ENCODE measurements at regions not wholly inside any gene's neighbourhood (a gene's known extent, or its start where the extent isn't known, plus 50 kb on each side); places are given as distances from the start of the nearest gene placed in this dataset.

DNA sequence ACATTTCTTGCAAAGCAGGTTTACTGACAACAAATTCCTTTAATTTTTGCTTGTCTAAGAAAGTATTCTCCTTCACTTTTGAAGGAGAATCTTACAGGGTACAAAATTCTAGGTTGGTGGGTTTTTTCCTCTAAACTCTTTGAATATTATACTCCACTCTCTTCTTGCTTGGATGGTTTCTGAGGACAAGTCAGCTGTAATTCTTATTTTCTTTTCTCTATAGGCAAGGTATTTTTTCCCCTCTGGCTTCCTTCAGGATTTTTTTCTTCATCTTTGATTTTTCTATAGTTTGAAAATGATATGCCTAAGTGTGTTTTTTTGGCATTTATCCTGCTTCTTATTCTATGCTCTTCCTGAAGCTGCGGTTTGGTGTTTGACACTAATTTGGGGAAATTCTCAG is 112.5 kb upstream of the HIVEP1 start (continued):
- TF ChIP-seq, protein P1, sequence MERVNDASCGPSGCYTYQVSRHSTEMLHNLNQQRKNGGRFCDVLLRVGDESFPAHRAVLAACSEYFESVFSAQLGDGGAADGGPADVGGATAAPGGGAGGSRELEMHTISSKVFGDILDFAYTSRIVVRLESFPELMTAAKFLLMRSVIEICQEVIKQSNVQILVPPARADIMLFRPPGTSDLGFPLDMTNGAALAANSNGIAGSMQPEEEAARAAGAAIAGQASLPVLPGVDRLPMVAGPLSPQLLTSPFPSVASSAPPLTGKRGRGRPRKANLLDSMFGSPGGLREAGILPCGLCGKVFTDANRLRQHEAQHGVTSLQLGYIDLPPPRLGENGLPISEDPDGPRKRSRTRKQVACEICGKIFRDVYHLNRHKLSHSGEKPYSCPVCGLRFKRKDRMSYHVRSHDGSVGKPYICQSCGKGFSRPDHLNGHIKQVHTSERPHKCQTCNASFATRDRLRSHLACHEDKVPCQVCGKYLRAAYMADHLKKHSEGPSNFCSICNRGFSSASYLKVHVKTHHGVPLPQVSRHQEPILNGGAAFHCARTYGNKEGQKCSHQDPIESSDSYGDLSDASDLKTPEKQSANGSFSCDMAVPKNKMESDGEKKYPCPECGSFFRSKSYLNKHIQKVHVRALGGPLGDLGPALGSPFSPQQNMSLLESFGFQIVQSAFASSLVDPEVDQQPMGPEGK (CRISPR knock-in tag; IDR thresholded peaks at IDR 0.05; ENCODE audit: borderline replicate concordance), result no peak
- TF ChIP-seq, protein P2, sequence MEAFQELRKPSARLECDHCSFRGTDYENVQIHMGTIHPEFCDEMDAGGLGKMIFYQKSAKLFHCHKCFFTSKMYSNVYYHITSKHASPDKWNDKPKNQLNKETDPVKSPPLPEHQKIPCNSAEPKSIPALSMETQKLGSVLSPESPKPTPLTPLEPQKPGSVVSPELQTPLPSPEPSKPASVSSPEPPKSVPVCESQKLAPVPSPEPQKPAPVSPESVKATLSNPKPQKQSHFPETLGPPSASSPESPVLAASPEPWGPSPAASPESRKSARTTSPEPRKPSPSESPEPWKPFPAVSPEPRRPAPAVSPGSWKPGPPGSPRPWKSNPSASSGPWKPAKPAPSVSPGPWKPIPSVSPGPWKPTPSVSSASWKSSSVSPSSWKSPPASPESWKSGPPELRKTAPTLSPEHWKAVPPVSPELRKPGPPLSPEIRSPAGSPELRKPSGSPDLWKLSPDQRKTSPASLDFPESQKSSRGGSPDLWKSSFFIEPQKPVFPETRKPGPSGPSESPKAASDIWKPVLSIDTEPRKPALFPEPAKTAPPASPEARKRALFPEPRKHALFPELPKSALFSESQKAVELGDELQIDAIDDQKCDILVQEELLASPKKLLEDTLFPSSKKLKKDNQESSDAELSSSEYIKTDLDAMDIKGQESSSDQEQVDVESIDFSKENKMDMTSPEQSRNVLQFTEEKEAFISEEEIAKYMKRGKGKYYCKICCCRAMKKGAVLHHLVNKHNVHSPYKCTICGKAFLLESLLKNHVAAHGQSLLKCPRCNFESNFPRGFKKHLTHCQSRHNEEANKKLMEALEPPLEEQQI (IDR thresholded peaks at IDR 0.05), result no peak
- TF ChIP-seq MCM2 (IDR thresholded peaks at IDR 0.05; ENCODE audit: low read depth), result no peak
- TF ChIP-seq, protein P3, sequence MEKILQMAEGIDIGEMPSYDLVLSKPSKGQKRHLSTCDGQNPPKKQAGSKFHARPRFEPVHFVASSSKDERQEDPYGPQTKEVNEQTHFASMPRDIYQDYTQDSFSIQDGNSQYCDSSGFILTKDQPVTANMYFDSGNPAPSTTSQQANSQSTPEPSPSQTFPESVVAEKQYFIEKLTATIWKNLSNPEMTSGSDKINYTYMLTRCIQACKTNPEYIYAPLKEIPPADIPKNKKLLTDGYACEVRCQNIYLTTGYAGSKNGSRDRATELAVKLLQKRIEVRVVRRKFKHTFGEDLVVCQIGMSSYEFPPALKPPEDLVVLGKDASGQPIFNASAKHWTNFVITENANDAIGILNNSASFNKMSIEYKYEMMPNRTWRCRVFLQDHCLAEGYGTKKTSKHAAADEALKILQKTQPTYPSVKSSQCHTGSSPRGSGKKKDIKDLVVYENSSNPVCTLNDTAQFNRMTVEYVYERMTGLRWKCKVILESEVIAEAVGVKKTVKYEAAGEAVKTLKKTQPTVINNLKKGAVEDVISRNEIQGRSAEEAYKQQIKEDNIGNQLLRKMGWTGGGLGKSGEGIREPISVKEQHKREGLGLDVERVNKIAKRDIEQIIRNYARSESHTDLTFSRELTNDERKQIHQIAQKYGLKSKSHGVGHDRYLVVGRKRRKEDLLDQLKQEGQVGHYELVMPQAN (IDR thresholded peaks at IDR 0.05; ENCODE audit: borderline replicate concordance), result no peak
- TF ChIP-seq TRIM28 (IDR thresholded peaks at IDR 0.05), result peak; percentile 88
- no peak for TF ChIP-seq TBP (optimal IDR thresholded peaks at IDR 0.05; ENCODE audit: low read depth, low read length)
- peak; percentile 31; the same call in 1 of the 2 replicates for TF ChIP-seq NBN (IDR thresholded peaks at IDR 0.05; ENCODE audit: low read depth)
- TF ChIP-seq, protein P4, sequence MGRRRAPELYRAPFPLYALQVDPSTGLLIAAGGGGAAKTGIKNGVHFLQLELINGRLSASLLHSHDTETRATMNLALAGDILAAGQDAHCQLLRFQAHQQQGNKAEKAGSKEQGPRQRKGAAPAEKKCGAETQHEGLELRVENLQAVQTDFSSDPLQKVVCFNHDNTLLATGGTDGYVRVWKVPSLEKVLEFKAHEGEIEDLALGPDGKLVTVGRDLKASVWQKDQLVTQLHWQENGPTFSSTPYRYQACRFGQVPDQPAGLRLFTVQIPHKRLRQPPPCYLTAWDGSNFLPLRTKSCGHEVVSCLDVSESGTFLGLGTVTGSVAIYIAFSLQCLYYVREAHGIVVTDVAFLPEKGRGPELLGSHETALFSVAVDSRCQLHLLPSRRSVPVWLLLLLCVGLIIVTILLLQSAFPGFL (CRISPR knock-in tag; IDR thresholded peaks at IDR 0.05), result no peak
- TF ChIP-seq ZNF143 (CRISPR knock-in tag; IDR thresholded peaks at IDR 0.05), result no peak

All from K562 (cell line).